Endothelial cell of umbilical vein (primary cell): ENCODE measurements at regions not wholly inside any gene's neighbourhood (a gene's known extent, or its start where the extent isn't known, plus 50 kb on each side); places are given as distances from the start of the nearest gene placed in this dataset.
A peak's percentile ranks its signal among the peaks of the same experiment; 100 is the strongest.

Source experiments
- BruUV-seq: library from RNA; stranded (reverse); fragments of 400-500 nt; replicated peaks from 2 replicates; lab custom pipeline; 2021; lab: Mats Ljungman, UMichigan
- CTCF ChIA-PET: fragments of 300-600, 350-600 bp; sonication (Branson Sonifier 250); formaldehyde crosslinking; loops from one replicate; lab custom pipeline; 2021; ENCODE audit warnings: antibody characterized with exemption, inconsistent platforms; lab: Charles Lee
- POLR2A ChIA-PET: fragments of 300-600, 350-600 bp; sonication (Branson Sonifier 250); formaldehyde crosslinking; loops from one replicate; lab custom pipeline; 2021; ENCODE audit warnings: antibody characterized with exemption, inconsistent platforms; lab: Charles Lee
- DNase-seq: peaks from one replicate; pipeline ENCODE4 v3.0.0-alpha.2; 2011; ENCODE audit warnings: low read depth, low spot score
- FAIRE-seq: peaks from 2 replicates; lab custom pipeline; 2011; peaks lifted over from hg19 to GRCh38; lab: Jason Lieb, UNC
- H2AFZ ChIP-seq: 2 replicates; pipeline ENCODE4 v1.6.0; 2012; ENCODE audit warnings: low read depth, low read length, control low read depth, inconsistent platforms
- H3K27ac ChIP-seq: 2 replicates; pipeline ENCODE4 v1.5.1; 2011; ENCODE audit warnings: low read depth, mild to moderate bottlenecking, control low read depth, low read length, moderate library complexity; ENCODE audit not compliant: insufficient read depth
- H3K27me3 ChIP-seq, 2 experiments: 2 replicates each; pipeline versions ENCODE4 v1.6.0 to v1.6.1; 2011; ENCODE audit warnings: low read length in 2 of 2, mixed read lengths in 1 of 2; ENCODE audit not compliant: control insufficient read depth in 2 of 2, insufficient read depth in 2 of 2
- H3K36me3 ChIP-seq, 2 experiments: 2 replicates in 1 of 2; 3 replicates in 1 of 2; pipeline ENCODE4 v1.5.1; 2011; ENCODE audit warnings: low read length in 2 of 2, mild to moderate bottlenecking in 1 of 2, moderate library complexity in 1 of 2; ENCODE audit not compliant: control insufficient read depth in 2 of 2, insufficient read depth in 2 of 2; ENCODE audit errors: extremely low read depth in 1 of 2
- H3K4me1 ChIP-seq: 3 replicates; pipeline ENCODE4 v1.5.1; 2011; ENCODE audit warnings: mild to moderate bottlenecking, low read length; ENCODE audit not compliant: control insufficient read depth, insufficient read depth; ENCODE audit errors: extremely low read depth
- H3K4me2 ChIP-seq: 2 replicates; pipeline ENCODE4 v1.6.1; 2011; ENCODE audit warnings: low read length, control low read depth, mixed read lengths; ENCODE audit not compliant: insufficient read depth
- H3K4me3 ChIP-seq, 3 experiments: fragments of 200-600 bp in 1 of 3; sonication (generic), shearing (Covaris generic) in 1 of 3; replicated peaks in 1 of 3; 2 replicates each; pipeline ENCODE4 v1.5.1; 2011 to 2016; ENCODE audit warnings: control low read depth in 3 of 3, low read length in 3 of 3, mild to moderate bottlenecking in 2 of 3, inconsistent platforms in 1 of 3, low read depth in 1 of 3, moderate library complexity in 1 of 3; ENCODE audit not compliant: insufficient read depth in 1 of 3
- H3K79me2 ChIP-seq: 2 replicates; pipeline ENCODE4 v1.6.0; 2012; ENCODE audit warnings: low read length, inconsistent platforms; ENCODE audit not compliant: control insufficient read depth, insufficient read depth
- H3K9ac ChIP-seq: replicated peaks from 2 replicates; pipeline ENCODE3; 2011; ENCODE audit warnings: low read length, control low read depth; ENCODE audit not compliant: insufficient read depth; ENCODE audit errors: extremely low read depth
- H3K9me1 ChIP-seq: replicated peaks from 3 replicates; pipeline ENCODE4 v1.6.0; 2011; ENCODE audit warnings: mild to moderate bottlenecking, low read length; ENCODE audit not compliant: control insufficient read depth, insufficient read depth; ENCODE audit errors: extremely low read depth
- H3K9me3 ChIP-seq: replicated peaks from 2 replicates; pipeline ENCODE4 v1.5.1; 2012; ENCODE audit warnings: low read length, inconsistent platforms; ENCODE audit not compliant: control insufficient read depth, insufficient read depth
- H4K20me1 ChIP-seq: replicated peaks from 2 replicates; pipeline ENCODE3; 2011; ENCODE audit warnings: mild to moderate bottlenecking, low read length; ENCODE audit not compliant: control insufficient read depth, insufficient read depth; ENCODE audit errors: extremely low read depth
- FOS ChIP-seq: IDR thresholded peaks from 2 replicates; pipeline ENCODE4 v1.6.1; 2011; ENCODE audit warnings: mild to moderate bottlenecking, low read length, moderate library complexity, borderline replicate concordance; ENCODE audit not compliant: insufficient read depth
- GATA2 ChIP-seq: IDR thresholded peaks from 2 replicates; pipeline ENCODE4 v1.7.0; 2011; ENCODE audit warnings: low read depth, mild to moderate bottlenecking, moderate library complexity, mixed read lengths, low read length; ENCODE audit not compliant: insufficient read length, insufficient read depth
- JUN ChIP-seq: IDR thresholded peaks from 2 replicates; pipeline ENCODE4 v1.6.1; 2011; ENCODE audit warnings: borderline replicate concordance, low read depth; ENCODE audit not compliant: insufficient read length, insufficient read depth
- MYC ChIP-seq: IDR thresholded peaks from one replicate; pipeline ENCODE4 v1.6.1; 2011; ENCODE audit warnings: mild to moderate bottlenecking, low read depth, low read length
- POLR2A ChIP-seq: IDR thresholded peaks from 2 replicates; pipeline ENCODE4 v1.6.1; 2012; ENCODE audit warnings: low read depth, mild to moderate bottlenecking, control low read depth, low read length
- dilution Hi-C: fragments of 300-500 bp; cut with MboI; formaldehyde crosslinking; loops from one replicate; pipeline ENCODE4 v1.15.0; 2019; ENCODE audit warnings: low sequenced_read_pairs; ENCODE audit not compliant: extremely low pct_ligation_motif_present
- intact Hi-C: fragments of 100-400 bp; cut with micrococcal nuclease; formaldehyde crosslinking; loops from one replicate; pipeline ENCODE4 v1.10.0; 2022
- TF ChIP-seq, protein P1 (sequence below), 2 donors: IDR thresholded peaks; 1 replicate in 1 of 2; 2 replicates in 1 of 2; pipeline ENCODE4 v1.5.1; 2011; ENCODE audit warnings: low read length in 2 of 2, mild to moderate bottlenecking in 2 of 2, moderate library complexity in 2 of 2, control low read depth in 1 of 2, inconsistent platforms in 1 of 2, low read depth in 1 of 2; ENCODE audit not compliant: insufficient read depth in 1 of 2; ENCODE audit errors: extremely low read depth in 1 of 2

DNA sequence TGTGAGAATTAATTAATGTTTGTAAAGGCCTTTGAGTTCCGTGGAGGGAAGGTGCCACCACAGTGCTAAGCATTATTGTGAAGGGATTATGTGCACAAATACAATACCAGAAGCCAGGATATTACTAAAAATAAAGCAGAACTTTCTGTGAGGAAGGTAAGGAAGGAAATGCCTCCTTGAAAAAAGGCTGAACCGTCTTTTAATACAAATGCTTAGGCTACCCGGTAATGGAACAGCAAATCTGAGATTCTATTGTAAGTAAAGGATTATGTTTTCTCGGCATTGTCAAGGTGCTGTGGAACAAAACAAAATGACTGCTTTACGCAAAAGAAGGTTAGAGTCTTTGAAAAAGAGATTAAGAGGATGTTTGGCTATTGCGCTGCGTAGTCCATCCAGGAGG lies 57.9 kb upstream of the SPRY1 start:
- H3K27ac ChIP-seq, result no peak overlapping the region
- peaks cover 45% of the 10 kb centered on the region for H3K4me1 ChIP-seq
- no peaks in the 10 kb centered on the region for H4K20me1 ChIP-seq
- dilution Hi-C loops (no loop called here), intact Hi-C loops (no loop called here)
- POLR2A ChIA-PET, result no interaction called here
- no peaks in the 10 kb centered on the region for H3K9me1 ChIP-seq
- CTCF ChIA-PET, result no interaction called here
- DNase-seq, result peak; percentile 53
- H3K27me3 ChIP-seq, result no peaks in the 10 kb centered on the region
- FAIRE-seq, result no peak
- H2AFZ ChIP-seq, result no peak overlapping the region
- H3K36me3 ChIP-seq, result no peaks in the 10 kb centered on the region
- H3K79me2 ChIP-seq, result no peaks in the 10 kb centered on the region
- TF ChIP-seq GATA2 (no peak), FOS (no peak), POLR2A (no peak), MYC (no peak), JUN (no peak)
- TF ChIP-seq, protein P1, sequence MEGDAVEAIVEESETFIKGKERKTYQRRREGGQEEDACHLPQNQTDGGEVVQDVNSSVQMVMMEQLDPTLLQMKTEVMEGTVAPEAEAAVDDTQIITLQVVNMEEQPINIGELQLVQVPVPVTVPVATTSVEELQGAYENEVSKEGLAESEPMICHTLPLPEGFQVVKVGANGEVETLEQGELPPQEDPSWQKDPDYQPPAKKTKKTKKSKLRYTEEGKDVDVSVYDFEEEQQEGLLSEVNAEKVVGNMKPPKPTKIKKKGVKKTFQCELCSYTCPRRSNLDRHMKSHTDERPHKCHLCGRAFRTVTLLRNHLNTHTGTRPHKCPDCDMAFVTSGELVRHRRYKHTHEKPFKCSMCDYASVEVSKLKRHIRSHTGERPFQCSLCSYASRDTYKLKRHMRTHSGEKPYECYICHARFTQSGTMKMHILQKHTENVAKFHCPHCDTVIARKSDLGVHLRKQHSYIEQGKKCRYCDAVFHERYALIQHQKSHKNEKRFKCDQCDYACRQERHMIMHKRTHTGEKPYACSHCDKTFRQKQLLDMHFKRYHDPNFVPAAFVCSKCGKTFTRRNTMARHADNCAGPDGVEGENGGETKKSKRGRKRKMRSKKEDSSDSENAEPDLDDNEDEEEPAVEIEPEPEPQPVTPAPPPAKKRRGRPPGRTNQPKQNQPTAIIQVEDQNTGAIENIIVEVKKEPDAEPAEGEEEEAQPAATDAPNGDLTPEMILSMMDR (IDR thresholded peaks at IDR 0.05; ENCODE audit: extremely low read depth in 1 of 2, insufficient read depth in 1 of 2, low read depth in 1 of 2, low read length in 2 of 2), result no peak
- no peak overlapping the region for H3K4me3 ChIP-seq
- BruUV-seq, result no TSS peak
- H3K9ac ChIP-seq, result no peak overlapping the region
- H3K9me3 ChIP-seq, result no peaks in the 10 kb centered on the region
- H3K4me2 ChIP-seq, result peak overlapping the region; percentile 1
